ENCODE measurements at regions not wholly inside any gene's neighbourhood (a gene's known extent, or its start where the extent isn't known, plus 50 kb on each side); places are given as distances from the start of the nearest gene placed in this dataset.

DNA sequence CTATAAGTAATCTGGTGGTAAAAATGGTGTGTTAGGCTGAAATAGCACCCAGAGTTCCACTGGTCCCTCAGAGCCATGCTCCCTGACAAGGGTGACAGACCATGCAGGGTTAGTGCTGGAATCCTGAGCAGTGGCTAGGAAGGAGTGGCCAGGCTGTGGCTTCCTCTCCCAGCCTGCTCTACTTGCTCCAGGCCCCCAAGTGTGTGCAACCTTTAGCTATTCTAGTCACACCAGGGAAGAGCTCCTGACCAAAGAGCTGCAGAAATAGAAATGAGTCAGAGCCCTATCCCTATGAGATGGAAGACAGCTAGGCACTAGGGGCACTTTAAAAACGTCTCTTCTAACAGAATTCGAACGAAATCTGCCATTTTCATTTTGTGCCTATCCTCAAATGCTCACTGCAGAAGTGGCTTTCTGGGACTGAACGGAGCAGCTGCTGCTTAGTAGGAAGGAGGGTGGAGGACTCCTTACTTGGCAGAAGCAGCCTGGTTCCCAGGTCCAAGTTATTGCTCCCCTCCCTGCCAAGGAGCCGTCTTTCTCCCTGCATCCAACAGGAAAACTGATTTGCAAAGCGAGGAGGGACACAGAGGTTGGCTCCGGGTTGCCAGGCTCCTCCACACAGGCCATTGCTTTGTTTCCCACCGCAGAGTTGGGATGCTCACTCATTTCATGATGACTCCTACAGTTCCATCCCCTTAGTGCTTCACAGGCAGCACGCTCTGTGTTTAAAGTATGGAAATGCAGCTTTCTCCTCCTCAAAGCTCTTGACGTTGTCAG, 754.5 kb downstream of the C6orf118 start:
- intact Hi-C loops (cut with DNase I): no loop called here
- H3K27ac ChIP-seq: no peak overlapping the region
- no peak for DNase-seq
- no peaks in the 10 kb centered on the region for H3K36me3 ChIP-seq
- TF ChIP-seq CTCF (IDR thresholded peaks at IDR 0.05): no peak
- H3K9me3 ChIP-seq: peaks cover 0 to 3% of the 10 kb centered on the region in 2 donors
- no peak overlapping the region for H3K4me3 ChIP-seq
- no peak for ATAC-seq
- no peaks in the 10 kb centered on the region for H3K27me3 ChIP-seq
- no peaks in the 10 kb centered on the region for H3K4me1 ChIP-seq

- Histone ChIP-seq H3K4me1 (no peaks in the 10 kb centered on the region), H3K27me3 (no peaks in the 10 kb centered on the region), H3K27ac (no peak overlapping the region), H3K9me3 (peaks cover 0 to 3% of the 10 kb centered on the region in 2 donors), H3K4me3 (no peak overlapping the region), H3K36me3 (no peaks in the 10 kb centered on the region)
- DNase-seq (no peak), ATAC-seq (no peak)
- intact Hi-C loops (cut with DNase I): no loop called here
- no peak for TF ChIP-seq CTCF (IDR thresholded peaks at IDR 0.05)
Observed at GRCh38 chr6:164554226-164554625, 755.2 kb downstream of the C6orf118 start.

GRCh38 chr6:164551706-164552105, 757.7 kb downstream of the C6orf118 start:
- DNase-seq (no peak), ATAC-seq (no peak)
- H3K9me3 ChIP-seq: peaks cover 0 to 3% of the 10 kb centered on the region in 2 donors
- no peaks in the 10 kb centered on the region for H3K27me3 ChIP-seq
- H3K27ac ChIP-seq: no peak overlapping the region
- intact Hi-C loops (cut with DNase I): no loop called here
- no peaks in the 10 kb centered on the region for H3K36me3 ChIP-seq
- H3K4me3 ChIP-seq: no peak overlapping the region
- TF ChIP-seq CTCF (IDR thresholded peaks at IDR 0.05): no peak
- no peaks in the 10 kb centered on the region for H3K4me1 ChIP-seq

- Histone ChIP-seq H3K9me3 (peaks cover 0 to 16% of the 10 kb centered on the region in 2 donors), H3K27me3 (no peaks in the 10 kb centered on the region), H3K4me3 (no peak overlapping the region), H3K36me3 (no peaks in the 10 kb centered on the region), H3K4me1 (no peaks in the 10 kb centered on the region), H3K27ac (no peak overlapping the region)
- no peak for TF ChIP-seq CTCF (IDR thresholded peaks at IDR 0.05)
- intact Hi-C loops (cut with DNase I): no loop called here
- no peak for ATAC-seq
- no peak for DNase-seq
Observed at GRCh38 chr6:164547076-164547475, 762.3 kb downstream of the C6orf118 start.

DNA sequence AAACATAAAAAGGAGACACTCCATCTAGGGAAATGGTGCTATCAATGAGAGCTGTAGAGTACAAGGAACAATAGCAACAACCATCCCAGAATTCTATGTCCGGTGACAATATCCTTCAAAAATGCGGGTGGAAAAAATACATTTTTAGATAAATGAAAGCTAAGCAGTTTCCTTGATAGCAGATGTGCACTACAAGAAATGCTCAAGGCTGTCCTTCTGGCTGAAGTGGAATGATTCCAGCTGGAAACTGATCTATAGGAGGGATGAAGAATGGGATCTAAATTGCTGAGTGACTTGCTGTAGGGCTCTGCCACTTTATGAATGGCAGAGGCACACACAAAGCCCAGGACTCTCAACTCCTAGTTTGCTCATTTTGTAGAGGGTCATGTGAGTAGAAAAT, 763.1 kb downstream of the C6orf118 start:
- ATAC-seq: no peak
- H3K4me3 ChIP-seq: no peak overlapping the region
- no peak overlapping the region for H3K27ac ChIP-seq
- H3K36me3 ChIP-seq: no peaks in the 10 kb centered on the region
- no peaks in the 10 kb centered on the region for H3K27me3 ChIP-seq
- intact Hi-C loops (cut with DNase I): no loop called here
- DNase-seq: no peak
- TF ChIP-seq CTCF (IDR thresholded peaks at IDR 0.05): no peak
- H3K4me1 ChIP-seq: no peaks in the 10 kb centered on the region
- peaks cover 0 to 16% of the 10 kb centered on the region in 2 donors for H3K9me3 ChIP-seq
